SW 1271 (cell line): ENCODE measurements at regions not wholly inside any gene's neighbourhood (a gene's known extent, or its start where the extent isn't known, plus 50 kb on each side); places are given as distances from the start of the nearest gene placed in this dataset.
A peak's percentile ranks its signal among the peaks of the same experiment; 100 is the strongest.

Experiments used
- DNase-seq, 2 experiments: peaks; one replicate each; lab custom pipeline; 2025; lab: John Stamatoyannopoulos, UW

DNA sequence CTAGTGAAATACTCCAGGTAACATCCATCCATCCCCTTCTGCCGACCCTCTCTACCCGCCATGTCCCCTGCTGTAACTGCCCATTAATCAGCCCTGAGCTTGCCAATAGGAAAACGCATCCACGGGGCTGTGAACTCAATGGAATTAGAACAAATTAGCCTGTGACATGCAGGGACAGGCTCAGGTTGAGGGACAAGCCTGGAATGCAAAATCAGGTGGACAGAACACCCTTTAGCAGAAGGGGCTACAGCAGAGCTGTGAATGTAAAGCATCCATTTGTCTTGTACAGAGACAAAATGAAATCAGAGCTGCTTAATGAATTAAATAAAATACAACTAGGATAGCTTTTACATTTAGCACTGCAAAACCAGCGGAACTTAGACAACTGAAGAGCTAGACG, 187.3 kb upstream of the SASH1 start:
- no peak for DNase-seq

DNA sequence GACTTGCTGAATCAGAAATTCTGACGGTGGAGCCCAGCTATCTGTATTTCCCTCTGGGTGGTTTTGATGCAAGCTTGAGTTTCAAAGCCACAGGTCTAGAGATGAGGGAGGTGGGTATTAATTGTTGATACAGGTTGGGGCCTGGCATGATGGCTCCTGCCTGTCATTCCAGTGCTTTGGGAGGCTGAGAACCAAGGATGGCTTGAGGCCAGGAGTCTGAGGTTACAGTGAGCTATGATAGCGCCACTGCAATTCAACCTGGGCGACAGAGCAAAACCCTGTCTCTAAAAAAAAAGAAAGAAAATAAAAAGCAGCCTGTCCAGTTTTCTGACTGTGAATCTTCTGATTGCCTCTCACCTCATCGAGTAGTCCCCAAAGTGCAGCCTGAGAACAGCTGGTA, 184.8 kb upstream of the SASH1 start:
- no peak for DNase-seq

GRCh38 chr6:148164645-148165044, 178.0 kb upstream of the SASH1 start:
- no peak for DNase-seq

- DNase-seq, result peak; percentile 5 to 62
Observed at GRCh38 chr6:148166339-148166968, 176.2 kb upstream of the SASH1 start.

DNA sequence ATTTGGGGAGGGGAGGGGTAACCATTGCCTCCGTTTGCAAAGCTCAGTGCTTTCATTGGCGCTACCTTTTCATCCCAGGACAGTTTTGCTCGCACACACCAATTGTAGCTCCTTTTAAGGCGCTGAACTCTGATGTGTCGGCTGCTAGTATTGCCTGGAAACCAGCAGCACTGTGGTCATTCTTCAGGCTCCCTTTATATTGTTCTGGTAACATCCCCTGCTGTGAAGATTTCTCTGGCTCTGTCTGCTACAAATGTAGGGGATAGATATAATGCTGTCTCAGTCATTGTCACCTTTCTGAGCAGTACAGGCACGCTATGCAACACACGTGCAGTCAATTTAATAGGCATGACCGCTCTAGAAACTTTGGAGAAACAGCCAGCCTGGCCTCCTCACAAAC, 172.9 kb upstream of the SASH1 start:
- no peak for DNase-seq

GRCh38 chr6:148170286-148170685, 172.4 kb upstream of the SASH1 start:
- DNase-seq, result no peak

DNA sequence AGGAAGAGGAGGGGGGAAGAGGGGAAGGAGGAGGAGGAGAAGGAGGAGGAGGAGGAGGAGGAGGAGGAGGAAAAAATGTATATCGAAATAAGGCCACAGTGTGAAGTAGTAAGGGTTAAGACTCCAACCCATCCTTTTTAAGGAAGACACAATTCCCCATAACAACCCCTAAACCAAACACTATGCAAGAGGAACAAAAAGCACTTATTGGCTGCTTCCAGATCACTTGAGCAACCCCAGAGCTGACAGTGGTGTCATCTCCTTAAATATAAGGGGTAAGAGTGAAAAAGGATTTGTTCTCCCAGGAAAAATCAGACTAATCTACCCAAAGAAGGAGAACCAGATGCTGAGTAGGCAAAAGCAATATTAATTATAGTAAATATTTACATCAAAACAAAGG, 169.1 kb upstream of the SASH1 start:
- no peak for DNase-seq

DNA sequence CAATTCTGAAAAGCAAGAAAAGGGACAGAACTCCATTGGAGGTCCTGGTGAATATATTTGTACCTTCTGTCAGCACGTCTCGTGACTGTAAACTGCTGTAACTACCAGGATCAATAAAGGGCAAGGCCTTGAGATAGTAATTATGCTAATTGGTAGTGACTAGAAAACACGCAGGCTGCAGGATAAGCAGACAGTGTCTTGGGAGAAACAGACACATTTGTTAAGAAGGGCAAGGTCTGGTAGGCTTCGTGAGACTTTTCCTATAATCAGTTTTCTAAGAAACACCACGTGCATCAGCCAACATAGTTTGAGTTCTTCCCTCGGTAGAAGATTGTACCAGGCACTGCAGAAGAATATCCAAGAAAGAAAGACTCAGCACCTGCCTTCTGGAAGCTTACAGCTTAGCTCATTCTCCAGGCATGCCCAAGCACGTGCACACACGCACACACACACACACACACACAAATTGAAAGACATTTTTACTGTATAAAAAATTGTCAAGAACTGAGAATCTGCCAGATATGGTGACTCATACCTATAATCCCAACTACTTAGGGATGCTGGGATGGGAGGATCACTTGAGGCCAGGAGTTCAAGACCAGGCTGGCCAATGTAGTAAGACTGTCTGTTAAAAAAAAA, 167.0 kb upstream of the SASH1 start:
- no peak for DNase-seq

DNA sequence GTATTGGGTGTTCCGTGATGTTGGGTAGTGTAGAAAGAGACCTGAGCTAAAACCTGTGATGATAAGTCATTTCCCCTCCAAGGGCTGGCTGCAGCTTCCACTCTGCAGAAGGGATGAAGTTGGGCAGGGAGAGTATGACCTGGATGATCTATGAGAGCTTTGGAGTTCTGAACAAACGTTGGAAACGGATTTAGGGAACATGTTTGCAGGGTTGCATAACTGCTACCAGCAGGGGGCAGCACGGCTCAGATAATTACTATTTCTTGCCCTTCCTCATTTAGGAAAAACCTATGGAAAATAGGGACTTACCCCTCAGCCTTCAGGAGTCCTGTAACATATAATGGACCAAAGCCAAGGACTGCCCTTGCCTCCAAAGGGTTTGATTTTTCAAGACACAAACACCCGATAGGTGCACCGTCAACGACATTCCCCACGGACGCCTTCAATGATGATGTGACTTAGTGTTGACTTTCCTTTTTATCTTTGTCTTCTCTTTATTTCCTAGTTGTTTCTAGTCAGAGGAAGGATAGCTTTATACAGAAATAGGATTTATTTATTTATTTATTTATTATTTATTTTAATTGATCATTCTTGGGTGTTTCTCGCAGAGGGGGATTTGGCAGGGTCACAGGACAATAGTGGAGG, 164.9 kb upstream of the SASH1 start:
- DNase-seq, result peak in 1 of 2 experiments; percentile 31

DNA sequence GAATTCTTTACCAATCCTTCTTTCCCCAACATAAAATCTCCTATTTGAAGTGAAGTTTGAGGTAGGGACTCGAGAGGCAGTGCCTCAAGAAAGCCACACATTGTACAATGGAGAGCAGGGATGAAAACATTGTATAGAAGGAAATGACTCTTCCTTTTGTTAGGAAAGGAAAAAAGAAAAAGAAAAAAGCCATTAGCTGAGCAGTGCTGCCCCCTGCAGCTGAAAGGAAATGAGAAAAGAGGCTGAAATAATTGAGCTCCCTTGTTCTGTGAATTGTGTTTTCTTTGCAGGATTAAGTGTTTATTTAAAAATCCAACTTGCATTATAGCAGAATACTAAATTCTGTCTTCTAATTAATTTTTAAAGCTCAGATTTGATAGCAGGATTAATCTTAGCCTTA, 162.9 kb upstream of the SASH1 start:
- DNase-seq, result peak in 1 of 2 experiments; percentile 29

- no peak for DNase-seq
Observed at GRCh38 chr6:148182378-148182777, 160.3 kb upstream of the SASH1 start.

GRCh38 chr6:148183776-148184175, 158.9 kb upstream of the SASH1 start:
- DNase-seq, result no peak

DNA sequence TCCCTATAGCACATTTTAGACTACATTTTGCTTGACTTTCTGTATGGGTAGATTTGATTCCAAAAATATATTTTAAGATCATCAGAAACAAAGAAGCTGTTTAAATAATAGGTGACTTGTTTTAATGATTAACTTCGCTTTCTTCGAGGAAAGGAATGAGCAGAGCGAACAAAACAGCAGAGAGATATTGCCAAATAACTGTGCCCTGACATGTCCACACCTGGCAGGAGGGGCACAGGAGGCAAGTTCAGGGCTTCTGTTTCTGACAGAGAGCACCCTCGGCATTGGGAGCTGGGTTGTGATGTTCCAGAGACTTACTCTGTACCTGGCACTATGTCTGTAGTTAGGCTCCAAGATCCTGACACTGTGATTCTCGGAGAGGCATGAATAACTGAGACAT, 155.7 kb upstream of the SASH1 start:
- no peak for DNase-seq

GRCh38 chr6:148192310-148192709, 150.3 kb upstream of the SASH1 start:
- DNase-seq, result no peak

DNA sequence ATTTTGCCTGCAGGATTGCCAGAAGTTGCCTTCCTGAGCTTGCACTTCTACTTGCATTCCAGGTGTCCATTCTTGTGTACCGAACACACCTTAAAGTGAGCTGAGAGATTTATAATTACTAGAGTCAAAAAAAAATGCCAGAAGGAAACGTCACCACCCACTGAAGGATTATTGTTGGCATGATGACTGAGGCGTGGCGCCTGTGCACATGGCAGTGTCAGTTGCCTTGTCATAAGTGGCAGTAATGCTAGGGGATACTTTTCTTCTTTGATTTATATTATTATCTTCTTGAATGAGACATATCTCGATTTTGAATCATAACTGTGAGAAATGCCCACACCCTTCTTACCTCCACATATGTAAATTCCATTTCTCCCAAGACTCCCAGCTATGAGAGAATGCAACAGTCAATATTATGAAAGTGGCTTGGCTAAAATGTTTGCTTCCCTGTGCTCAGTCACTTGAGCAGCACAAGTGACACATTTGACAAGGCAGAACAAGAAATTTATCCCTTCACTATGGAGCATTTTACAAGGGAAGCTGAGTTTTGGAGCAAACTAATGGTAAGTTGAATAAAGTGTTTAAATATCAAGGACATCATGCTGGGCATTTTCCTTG, 149.5 kb upstream of the SASH1 start:
- DNase-seq, result no peak

DNA sequence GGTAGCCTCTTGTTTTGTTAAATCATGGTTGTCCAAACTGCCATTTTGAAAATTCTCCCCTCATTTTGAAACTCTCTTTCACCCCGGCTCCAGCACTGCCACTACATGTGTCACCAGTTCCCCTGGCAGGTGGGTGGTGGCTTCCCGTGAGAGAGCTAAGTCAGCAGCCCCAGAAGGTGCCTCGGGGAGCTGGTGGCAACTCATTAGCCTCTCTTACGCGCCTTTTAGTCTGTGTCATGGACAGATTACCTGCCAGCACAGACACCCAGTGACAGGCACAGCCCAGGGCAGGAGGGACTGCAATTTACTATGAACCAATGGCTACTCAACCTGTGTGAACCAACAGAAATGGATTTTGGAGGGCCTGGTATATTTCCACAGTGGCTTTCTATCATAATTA, 147.1 kb upstream of the SASH1 start:
- no peak for DNase-seq

DNA sequence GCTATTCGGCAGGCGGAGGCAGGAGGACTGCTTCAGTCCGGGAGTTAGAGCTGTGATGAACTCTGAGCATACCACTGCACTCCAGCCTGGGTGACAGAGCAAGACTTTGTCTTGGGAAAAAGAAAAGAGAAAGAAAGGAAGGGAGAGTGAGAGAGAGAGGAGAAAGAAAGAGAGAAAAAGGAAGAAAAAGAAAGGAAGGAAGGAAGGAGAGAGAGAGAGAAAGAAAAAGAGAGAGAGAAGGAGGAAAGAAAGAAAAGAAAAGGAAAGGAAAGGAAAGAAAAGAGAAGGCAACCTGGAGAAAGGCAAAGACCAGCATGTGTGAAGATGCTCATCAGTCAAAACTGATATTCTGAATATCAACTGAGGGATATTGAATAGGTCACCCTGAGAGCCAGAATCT, 143.1 kb upstream of the SASH1 start:
- no peak for DNase-seq

DNA sequence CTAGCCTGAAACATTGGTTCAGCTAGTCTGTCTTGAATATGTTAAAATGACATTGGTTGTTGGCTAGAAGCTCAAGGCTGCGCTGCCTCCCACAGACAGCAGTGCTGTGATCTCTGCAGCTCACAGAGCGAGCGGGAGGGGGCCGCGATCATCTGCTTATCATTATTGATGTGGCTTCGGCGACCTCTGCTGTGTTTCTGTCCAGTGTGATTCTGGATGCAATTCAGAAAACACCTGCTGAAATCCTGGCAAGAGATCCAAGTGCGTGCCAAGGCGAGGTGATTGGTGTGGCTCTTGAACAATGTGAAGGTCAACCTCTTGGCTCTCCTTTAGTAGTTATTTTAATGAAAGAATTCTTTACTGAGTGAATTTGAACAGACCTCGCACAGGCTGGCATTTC, 142.3 kb upstream of the SASH1 start:
- no peak for DNase-seq

- no peak for DNase-seq
Observed at GRCh38 chr6:148200781-148201180, 141.9 kb upstream of the SASH1 start.

DNA sequence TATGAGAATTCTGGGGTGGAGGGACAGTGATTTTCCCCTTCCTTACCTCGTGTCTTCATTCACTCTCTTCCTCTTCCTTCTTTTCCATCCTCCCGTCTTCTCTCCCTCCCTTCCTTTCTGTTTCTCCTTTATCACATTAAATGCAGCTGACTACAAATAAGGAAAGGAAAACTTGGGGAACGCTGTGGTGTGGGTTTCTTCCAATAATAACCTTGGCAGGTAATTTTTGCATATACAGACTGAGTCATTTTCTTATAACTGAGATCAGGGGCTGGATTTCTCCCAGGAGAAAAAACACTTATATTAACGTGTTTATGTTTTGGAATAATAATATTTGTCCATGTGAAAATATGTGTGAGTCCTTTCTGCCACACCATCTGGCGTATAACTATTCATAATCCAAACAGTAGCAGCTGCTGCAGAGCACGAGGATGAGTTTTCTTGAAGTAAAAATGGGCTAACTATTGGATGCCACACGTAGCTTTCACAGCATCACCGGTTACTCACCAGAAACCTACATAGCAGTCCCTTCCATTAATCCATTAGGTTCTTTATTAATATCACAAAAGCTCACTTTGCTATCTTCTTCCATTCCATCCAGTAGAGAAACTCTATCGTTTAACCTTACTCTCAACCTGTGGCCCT, 139.2 kb upstream of the SASH1 start:
- DNase-seq, result no peak

DNA sequence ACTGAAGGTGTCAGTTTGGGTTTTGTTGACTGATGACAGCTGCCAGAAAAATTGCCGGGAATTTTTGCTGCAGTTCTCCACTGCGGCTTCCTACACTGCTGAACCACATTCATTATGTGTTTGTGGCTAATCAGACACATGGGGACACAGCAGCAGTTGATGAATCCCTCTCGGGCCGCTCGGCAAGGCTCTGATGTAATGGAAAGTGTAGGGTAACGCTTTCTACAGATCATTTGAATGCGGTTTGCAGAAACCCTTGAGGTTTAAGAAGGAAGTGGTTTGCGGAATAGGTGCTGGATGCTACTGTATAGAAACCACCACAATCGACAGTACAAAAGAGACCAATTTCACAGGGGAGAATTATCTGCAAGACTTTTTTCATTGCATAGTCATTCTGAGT, 138.7 kb upstream of the SASH1 start:
- DNase-seq, result no peak

DNA sequence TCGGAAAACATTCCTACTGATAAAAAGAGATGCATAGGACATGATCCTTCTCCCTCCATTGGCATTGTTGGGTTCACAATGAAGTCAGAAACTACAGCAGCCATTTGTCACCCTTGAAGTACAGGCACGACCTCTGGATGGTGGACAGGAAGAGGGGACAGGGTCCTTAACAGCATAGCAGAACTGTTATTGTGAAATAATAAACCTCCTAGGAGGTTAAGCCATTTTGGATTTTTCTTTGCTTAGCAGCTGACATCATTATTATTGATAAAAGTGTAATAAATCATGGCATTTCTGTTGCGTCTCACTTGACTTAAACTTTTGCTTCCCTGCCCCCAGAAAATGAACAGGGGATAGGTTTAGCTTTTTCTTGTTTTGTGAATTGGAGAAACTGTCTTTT, 134.3 kb upstream of the SASH1 start:
- DNase-seq, result no peak
